ENCODE measurements at regions not wholly inside any gene's neighbourhood (a gene's known extent, or its start where the extent isn't known, plus 50 kb on each side); places are given as distances from the start of the nearest gene placed in this dataset.

- no peak for DNase-seq
These were observed 246.2 kb downstream of the HACE1 start for GRCh38 chr6:104613416-104614001.

DNA sequence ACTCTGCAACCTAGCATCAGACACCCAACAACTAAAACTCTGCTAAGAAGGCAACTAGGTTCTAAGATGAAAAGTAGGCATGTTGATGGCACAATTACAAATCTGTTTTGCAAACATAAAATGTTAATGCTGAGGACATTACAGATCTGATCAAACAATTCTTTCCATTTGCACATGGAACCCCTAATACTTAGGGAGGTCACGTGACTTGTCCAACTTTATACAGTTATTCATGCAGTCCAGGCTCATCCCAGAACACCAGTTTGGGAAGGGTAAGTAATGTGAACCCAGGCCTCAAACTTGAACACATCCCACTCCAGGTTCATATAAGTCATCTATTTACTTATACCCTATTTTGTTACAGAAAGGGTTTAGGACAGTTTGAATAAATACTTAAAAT, 247.2 kb downstream of the HACE1 start:
- no peak for DNase-seq

GRCh38 chr6:104608101-104608500, 251.6 kb downstream of the HACE1 start:
- no peak for DNase-seq

- no peak for DNase-seq
These were observed 252.2 kb downstream of the HACE1 start for GRCh38 chr6:104607501-104607900.

GRCh38 chr6:104606361-104606760, 253.4 kb downstream of the HACE1 start:
- DNase-seq = no peak

- DNase-seq = no peak
These were observed 255.0 kb downstream of the HACE1 start for GRCh38 chr6:104604685-104605084.

DNA sequence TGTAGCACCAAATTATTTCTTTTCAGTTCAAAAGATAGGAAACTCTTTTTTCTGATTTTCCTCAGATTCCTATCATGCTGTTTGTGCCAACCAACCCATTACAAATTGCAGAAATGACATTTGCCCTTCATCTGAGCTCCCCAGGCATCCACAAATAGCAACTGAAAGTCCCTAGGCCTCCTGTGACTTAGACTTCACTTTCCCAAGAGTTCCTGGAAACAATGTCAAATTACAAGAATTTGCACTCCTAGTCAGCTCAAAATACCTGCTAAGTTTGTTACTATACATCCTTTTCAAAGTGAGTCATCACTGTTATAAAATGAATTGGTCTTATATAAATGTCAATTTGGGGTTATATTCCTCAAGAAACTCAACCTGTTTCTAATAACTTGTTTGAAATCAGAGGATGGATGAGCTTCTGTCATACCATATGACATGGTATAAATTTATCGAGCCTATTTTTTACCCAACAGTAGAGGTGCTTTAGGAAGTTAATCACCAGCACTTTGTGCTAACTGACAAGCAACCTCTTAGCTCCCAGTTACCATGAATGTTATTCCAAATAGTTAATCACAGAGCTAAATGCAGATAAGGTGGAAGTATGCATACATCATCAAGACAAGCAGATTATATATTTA, 256.5 kb downstream of the HACE1 start:
- no peak for DNase-seq

DNA sequence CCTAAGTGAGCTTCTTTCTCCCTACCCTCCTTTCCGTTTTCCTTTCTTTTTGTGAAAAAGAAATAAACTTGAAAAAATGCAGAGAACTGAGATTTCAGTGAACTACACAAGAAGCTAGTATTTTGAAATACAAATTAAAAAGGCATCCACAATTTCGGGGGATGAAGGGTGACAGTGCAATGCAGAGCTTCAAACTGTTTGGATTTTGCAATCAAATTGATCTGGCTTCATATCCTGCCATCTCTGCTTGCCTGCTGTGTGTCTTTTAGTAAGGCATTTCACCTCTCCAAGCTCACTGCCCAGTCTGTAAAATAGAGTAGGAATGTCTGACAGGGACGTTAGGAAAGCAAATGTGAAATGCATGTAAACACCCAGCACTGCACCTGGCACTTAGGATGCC, 258.0 kb downstream of the HACE1 start:
- no peak for DNase-seq

DNA sequence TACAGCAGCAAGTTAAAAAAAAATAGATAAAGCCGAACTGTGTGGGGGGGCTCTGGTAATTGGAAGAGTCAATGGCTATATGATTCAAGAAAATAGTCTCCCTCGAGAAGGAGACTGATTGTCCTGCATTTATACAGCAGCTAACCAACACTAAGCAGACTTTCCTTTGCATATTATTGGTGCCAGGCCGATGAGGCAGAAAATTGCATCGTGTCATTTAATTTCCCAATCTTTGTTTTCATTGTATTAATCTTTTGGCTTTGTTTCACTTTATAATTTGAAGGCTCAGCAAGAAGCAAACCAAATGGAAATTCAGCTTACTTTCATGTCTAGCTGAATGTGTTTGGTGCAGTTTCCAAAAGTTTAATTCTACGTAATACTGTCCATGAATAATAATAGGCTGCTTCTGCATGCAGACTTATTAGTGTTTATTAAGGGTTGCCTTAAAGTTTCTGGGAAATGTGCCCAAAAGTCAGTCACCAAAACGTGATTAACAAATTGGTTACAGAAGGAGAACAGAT, 258.5 kb downstream of the HACE1 start:
- DNase-seq = no peak

DNA sequence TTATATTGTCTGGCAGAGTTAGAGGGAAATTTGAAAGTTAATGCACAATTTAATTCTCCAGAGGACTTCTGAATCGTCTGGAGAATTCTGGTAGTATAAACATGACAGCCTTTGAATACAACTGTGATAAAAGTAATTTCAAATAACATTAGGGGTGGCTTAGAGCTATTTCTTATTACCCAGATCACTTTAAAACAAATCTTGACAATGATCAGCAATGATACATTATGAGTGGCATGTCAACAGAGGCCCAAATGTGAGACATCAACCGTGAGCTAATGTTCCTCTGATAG, 259.1 kb downstream of the HACE1 start:
- DNase-seq = no peak

- no peak for DNase-seq
These were observed 259.7 kb downstream of the HACE1 start for GRCh38 chr6:104599821-104600638.

DNA sequence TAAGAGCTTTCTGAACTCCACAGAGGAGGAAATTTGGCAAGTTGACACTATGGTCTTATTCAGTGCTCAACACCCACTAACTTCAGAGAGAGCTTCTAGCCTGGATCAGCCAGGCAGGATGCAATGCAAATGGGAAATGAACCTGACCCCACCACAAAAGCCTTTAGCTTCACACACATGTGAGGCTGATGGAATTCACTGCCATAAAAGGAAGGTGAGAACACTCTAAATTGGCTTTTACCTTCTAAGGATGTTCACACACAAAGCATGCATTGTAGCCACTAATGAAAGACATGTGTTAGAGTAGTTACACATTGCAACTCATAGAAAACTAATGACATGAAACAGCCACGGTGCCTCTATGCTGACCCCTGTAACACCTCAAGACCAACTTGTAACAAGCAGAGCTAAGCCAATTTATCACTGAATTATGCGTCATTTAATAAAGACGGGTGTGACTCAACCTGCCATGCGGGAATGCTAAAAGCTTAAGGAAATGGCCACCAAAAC, 262.1 kb downstream of the HACE1 start:
- no peak for DNase-seq

DNA sequence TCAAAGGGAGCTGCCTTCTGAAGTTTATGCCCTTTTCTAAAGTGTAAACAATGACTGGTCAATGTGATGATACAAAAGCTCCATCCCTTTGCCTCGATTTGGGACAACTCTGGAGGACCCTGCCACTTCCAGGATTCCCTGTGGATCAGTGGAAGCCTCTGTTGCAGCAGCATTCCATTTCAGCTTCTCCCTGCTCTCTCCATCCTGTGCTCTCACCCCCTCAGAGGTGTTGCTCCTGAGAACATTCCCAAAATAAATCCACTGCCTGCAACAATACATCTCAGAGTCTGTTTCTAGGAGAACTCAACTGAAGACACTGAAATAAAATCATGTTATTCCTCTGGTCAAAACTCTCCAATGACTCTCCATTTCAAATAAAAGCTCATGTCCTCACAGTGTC, 263.6 kb downstream of the HACE1 start:
- DNase-seq = no peak

DNA sequence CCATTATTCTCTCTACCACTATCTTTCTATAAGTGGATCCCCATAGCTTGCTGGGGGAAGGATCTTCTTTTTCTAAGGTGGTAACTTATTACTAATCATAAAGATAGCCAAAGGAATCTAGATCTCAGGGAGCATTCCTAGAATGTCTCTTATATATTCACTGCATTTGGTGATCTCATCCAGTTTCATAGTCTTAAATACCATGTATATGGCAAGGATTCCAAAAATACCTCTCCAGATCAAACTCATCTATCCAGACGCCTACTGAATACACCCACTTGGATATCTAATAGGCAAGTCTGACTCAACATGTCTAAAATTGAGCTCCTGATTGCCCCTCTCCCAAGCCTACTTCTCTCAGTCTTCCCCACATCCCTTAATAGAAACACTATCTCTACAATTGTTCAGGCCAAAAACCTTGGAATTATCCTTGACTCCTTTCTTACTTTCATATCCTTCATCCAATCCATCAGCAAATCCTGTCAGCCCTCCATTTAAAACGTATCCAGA, 264.4 kb downstream of the HACE1 start:
- no peak for DNase-seq

- no peak for DNase-seq
These were observed 268.0 kb downstream of the HACE1 start for GRCh38 chr6:104591573-104592334.

DNA sequence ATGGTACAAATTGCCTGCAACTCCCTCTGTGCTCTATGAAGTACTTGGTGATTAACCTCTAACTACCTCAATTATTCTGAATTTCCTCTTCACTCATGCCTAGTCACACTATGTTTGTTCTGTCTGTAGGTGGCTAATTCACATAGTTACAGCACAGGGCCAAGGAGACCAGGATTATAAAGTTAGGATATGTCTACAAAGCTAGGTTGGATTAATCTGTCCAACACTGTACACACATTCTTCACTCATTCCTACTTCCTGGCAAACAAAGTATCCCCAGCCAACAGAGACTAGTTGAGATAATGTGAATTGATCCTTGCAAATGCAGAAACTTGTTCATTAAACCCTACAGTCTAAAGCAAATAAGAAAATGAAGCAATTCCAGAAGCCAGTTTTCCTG, 269.8 kb downstream of the HACE1 start:
- no peak for DNase-seq

- no peak for DNase-seq
These were observed 274.1 kb downstream of the HACE1 start for GRCh38 chr6:104585646-104586045.

DNA sequence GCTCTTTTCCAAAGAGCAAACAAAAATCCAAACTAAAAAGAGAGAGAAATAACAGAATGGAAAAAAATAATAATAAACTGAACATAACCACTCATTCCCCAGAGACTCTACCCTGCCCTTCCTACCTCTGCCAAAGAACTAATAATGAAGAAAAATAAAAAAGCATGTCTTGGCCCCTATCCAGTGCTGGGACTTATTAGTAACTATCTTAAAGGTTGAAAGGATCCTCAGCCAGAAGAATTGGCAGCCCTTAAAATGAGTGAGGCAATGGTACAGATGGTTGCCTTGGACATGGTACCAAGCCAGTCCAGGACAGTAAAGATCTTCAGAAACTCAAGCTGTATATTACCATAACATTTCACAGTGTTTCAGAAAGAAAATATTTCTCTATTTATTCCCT, 279.3 kb downstream of the HACE1 start:
- DNase-seq = no peak

DNA sequence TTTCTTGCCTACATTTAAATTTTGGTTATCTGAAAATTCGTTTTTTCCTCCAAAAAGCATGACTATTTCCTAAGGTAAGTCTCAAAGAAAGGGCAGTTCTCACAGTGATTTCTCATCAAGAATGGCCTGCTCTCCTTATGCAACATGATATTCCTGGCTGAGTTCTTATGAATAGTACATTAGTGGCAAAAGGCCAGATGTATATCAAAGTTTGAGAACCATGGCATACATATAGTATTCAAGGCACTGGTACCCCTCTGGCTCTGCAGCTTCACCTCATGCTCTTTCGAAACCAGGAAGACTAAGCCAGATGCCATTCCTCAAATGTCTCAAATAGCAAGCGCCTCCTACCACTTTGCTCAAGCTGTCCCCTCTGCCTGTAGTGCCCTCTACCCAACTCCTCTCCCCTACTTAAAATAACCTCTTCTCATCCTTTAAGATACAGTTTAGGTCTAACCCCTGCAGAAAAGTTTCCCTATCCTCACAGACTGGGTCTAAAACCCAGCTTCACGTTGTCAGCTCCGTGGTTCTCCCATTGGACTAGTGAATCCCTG, 280.3 kb downstream of the HACE1 start:
- DNase-seq = no peak

DNA sequence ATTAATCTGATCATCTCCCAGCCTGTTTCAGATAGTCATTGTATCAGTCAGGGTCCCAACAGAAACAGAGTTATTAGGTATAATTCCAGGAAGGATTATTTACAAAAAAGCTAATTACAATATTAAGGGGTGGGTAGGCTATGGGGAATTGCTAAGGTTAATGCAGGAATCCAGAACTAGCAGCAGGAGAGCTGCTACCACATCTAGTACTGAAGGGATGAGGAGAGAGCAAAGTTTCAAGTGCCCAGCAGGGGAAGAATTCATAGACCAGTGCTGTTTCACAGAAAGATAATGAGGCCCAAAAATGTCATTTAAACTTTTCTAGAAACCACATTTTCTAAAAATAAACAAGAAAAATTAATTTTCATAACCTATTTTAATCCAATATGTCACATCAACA, 284.2 kb downstream of the HACE1 start:
- DNase-seq = no peak

GRCh38 chr6:104574135-104574750, 285.5 kb downstream of the HACE1 start:
- DNase-seq = no peak

- DNase-seq = no peak
These were observed 286.4 kb downstream of the HACE1 start for GRCh38 chr6:104573350-104573749.

Data from amniotic stem cell (primary cell).